ENCODE measurements at regions not wholly inside any gene's neighbourhood (a gene's known extent, or its start where the extent isn't known, plus 50 kb on each side); places are given as distances from the start of the nearest gene placed in this dataset.

DNA sequence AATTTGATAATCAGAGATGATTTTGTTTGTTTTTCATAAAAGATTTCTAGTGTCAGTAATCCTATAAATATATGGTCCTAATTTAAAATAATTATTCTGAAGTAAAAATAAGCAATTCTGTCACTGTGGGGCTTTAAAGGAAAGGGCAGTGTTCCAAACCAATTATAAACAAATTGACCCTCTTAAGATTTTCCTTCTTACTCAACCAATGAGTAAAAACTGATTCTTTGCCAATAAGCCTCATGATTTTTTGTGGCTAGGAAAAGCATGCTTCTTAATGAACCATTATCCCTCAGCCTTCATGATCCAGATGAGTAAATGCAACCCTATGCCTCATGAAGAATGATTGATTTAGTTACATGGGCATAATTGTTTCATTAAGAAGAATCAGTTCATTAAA, 1010.4 kb downstream of the ADGRL3 start:
- TF ChIP-seq, protein P1, sequence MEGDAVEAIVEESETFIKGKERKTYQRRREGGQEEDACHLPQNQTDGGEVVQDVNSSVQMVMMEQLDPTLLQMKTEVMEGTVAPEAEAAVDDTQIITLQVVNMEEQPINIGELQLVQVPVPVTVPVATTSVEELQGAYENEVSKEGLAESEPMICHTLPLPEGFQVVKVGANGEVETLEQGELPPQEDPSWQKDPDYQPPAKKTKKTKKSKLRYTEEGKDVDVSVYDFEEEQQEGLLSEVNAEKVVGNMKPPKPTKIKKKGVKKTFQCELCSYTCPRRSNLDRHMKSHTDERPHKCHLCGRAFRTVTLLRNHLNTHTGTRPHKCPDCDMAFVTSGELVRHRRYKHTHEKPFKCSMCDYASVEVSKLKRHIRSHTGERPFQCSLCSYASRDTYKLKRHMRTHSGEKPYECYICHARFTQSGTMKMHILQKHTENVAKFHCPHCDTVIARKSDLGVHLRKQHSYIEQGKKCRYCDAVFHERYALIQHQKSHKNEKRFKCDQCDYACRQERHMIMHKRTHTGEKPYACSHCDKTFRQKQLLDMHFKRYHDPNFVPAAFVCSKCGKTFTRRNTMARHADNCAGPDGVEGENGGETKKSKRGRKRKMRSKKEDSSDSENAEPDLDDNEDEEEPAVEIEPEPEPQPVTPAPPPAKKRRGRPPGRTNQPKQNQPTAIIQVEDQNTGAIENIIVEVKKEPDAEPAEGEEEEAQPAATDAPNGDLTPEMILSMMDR (IDR thresholded peaks at IDR 0.05) = no peak
- no peak for TF ChIP-seq POLR2AphosphoS5 (IDR thresholded peaks at IDR 0.05)
